ENCODE measurements at regions not wholly inside any gene's neighbourhood (a gene's known extent, or its start where the extent isn't known, plus 50 kb on each side); places are given as distances from the start of the nearest gene placed in this dataset.

DNA sequence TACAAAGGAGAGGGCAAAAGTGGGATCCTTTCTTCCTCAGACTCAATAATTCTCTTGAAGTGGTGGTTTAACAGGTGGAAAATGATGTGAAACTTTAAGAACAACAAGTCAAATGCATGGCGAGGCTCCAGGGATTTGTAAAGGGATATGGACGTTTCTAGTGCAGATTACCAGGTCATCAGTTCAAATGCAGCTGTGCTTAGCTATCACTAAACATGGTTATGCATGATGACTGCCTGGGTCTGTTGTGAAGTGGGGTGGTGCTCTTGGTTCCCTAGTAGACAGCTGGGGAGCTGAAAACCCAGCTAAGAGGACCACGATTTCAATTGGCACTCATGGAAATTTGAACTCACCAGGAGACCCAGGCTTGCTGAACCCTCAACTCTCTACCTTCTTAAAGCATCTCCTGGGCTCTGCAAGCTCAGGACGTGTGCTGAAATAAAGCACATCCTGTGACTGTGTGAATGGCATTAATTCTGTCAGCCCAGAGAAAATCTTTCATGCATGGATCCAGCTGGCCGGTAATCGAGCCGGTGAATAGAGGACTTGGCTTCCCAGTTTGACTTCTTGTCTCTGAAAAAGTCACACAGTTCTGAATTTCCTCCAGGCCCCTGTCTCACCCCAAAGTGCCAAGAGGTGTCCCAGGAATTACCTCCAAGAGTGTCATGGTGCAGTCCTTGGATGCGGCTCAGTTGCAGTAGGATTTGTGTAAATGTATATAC is 146.1 kb downstream of the MTX2 start (continued):
- TF ChIP-seq, protein P1, sequence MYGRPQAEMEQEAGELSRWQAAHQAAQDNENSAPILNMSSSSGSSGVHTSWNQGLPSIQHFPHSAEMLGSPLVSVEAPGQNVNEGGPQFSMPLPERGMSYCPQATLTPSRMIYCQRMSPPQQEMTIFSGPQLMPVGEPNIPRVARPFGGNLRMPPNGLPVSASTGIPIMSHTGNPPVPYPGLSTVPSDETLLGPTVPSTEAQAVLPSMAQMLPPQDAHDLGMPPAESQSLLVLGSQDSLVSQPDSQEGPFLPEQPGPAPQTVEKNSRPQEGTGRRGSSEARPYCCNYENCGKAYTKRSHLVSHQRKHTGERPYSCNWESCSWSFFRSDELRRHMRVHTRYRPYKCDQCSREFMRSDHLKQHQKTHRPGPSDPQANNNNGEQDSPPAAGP (tag by site-specific recombination; IDR thresholded peaks at IDR 0.05): no peak

DNA sequence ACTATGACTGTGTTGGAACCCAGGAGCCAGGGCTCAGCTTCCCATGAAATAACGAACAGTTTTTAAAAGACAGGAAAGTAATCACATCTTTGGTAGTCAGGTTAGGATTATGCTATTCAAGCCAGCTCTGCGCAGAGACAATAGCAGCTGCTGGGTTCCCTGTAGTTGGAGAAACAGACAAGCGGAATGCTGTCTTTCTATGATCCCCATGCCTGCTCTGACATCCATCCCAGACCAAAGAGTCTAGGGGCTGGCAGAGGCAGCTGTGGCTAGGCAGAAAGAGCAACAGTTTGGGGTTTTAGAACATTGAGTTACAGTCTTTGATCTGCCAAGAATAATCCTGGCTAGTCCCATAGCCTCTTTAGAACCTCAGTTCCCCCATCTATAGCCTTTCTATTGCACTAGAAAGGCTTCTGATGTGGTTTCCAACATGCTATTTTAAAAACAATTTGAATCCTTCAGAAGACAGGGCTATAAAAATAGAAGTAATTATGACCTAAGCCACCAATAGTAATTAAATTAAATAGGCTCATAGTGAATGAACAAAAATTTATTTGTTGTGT is 146.8 kb downstream of the MTX2 start:
- POLR2A ChIA-PET: no interaction called here
- TF ChIP-seq ZNF184 (tag by site-specific recombination; IDR thresholded peaks at IDR 0.05): no peak
- TF ChIP-seq ZNF701 (tag by site-specific recombination; IDR thresholded peaks at IDR 0.05): no peak
- no peak for TF ChIP-seq ZNF280D (tag by site-specific recombination; IDR thresholded peaks at IDR 0.05)
- TF ChIP-seq ZNF19 (tag by site-specific recombination; IDR thresholded peaks at IDR 0.05; ENCODE audit: low read depth): no peak
- TF ChIP-seq ZNF501 (tag by site-specific recombination; IDR thresholded peaks at IDR 0.05): no peak
- TF ChIP-seq ZBTB17 (tag by site-specific recombination; IDR thresholded peaks at IDR 0.05): 0 out of 2 replicates have a peak, but pooled peaks have one; percentile 17
- Histone ChIP-seq H3K27ac (ENCODE audit: extremely low read depth, low read depth, low read length) (no peak overlapping the region), H3K36me3 (ENCODE audit: control insufficient read depth in 2 of 2, insufficient read depth in 1 of 2, low read length in 2 of 2) (no peaks in the 10 kb centered on the region), H3K9me3 (ENCODE audit: control insufficient read depth, insufficient read depth, low read depth, low read length) (no peaks in the 10 kb centered on the region), H3K4me1 (ENCODE audit: control insufficient read depth, insufficient read depth, low read length) (no peaks in the 10 kb centered on the region), H3K4me3 (ENCODE audit: low read depth, low read length) (no peak overlapping the region)
- CTCF ChIA-PET: no interaction called here

DNA sequence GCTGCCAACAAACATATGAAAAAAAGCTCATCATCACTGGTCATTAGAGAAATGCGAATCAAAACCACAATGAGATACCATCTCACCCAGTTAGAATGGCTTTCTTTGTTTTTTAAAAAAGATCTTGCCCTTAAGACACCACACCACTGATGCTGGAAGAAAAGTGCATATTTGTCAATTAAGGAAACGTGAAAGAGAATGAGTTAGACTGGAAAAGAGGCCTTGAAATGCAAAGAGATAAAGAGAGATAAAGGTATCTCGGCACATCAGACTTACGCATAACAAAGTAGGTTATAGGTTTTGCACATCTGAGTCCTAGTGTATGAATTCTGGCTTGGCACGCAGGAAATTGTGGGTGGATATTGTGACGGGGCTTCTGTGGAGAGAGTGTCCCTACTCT is 149.5 kb downstream of the MTX2 start:
- no peaks in the 10 kb centered on the region for H3K36me3 ChIP-seq (ENCODE audit: control insufficient read depth in 2 of 2, insufficient read depth in 1 of 2, low read length in 2 of 2)
- ChIA-PET POLR2A (no interaction called here), CTCF (no interaction called here)
- no peak for TF ChIP-seq TRIM28 (IDR thresholded peaks at IDR 0.05; ENCODE audit: borderline replicate concordance, low read length)
- TF ChIP-seq, protein P2, sequence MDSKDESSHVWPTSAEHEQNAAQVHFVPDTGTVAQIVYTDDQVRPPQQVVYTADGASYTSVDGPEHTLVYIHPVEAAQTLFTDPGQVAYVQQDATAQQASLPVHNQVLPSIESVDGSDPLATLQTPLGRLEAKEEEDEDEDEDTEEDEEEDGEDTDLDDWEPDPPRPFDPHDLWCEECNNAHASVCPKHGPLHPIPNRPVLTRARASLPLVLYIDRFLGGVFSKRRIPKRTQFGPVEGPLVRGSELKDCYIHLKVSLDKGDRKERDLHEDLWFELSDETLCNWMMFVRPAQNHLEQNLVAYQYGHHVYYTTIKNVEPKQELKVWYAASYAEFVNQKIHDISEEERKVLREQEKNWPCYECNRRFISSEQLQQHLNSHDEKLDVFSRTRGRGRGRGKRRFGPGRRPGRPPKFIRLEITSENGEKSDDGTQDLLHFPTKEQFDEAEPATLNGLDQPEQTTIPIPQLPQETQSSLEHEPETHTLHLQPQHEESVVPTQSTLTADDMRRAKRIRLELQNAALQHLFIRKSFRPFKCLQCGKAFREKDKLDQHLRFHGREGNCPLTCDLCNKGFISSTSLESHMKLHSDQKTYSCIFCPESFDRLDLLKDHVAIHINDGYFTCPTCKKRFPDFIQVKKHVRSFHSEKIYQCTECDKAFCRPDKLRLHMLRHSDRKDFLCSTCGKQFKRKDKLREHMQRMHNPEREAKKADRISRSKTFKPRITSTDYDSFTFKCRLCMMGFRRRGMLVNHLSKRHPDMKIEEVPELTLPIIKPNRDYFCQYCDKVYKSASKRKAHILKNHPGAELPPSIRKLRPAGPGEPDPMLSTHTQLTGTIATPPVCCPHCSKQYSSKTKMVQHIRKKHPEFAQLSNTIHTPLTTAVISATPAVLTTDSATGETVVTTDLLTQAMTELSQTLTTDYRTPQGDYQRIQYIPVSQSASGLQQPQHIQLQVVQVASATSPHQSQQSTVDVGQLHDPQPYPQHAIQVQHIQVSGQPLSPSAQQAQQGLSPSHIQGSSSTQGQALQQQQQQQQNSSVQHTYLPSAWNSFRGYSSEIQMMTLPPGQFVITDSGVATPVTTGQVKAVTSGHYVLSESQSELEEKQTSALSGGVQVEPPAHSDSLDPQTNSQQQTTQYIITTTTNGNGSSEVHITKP (tag by site-specific recombination; IDR thresholded peaks at IDR 0.05): no peak
- H3K4me1 ChIP-seq (ENCODE audit: control insufficient read depth, insufficient read depth, low read length): no peaks in the 10 kb centered on the region
- H3K27ac ChIP-seq (ENCODE audit: extremely low read depth, low read depth, low read length): no peak overlapping the region
- no peaks in the 10 kb centered on the region for H3K9me3 ChIP-seq (ENCODE audit: control insufficient read depth, insufficient read depth, low read depth, low read length)
- no peak overlapping the region for H3K4me3 ChIP-seq (ENCODE audit: low read depth, low read length)

- ChIA-PET CTCF (no interaction called here), POLR2A (no interaction called here)
- Histone ChIP-seq H3K9me3 (ENCODE audit: control insufficient read depth, insufficient read depth, low read depth, low read length) (no peaks in the 10 kb centered on the region), H3K4me3 (ENCODE audit: low read depth, low read length) (no peak overlapping the region), H3K36me3 (ENCODE audit: control insufficient read depth in 2 of 2, insufficient read depth in 1 of 2, low read length in 2 of 2) (no peaks in the 10 kb centered on the region), H3K4me1 (ENCODE audit: control insufficient read depth, insufficient read depth, low read length) (no peaks in the 10 kb centered on the region), H3K27ac (ENCODE audit: extremely low read depth, low read depth, low read length) (no peak overlapping the region)
- TF ChIP-seq, protein P3, sequence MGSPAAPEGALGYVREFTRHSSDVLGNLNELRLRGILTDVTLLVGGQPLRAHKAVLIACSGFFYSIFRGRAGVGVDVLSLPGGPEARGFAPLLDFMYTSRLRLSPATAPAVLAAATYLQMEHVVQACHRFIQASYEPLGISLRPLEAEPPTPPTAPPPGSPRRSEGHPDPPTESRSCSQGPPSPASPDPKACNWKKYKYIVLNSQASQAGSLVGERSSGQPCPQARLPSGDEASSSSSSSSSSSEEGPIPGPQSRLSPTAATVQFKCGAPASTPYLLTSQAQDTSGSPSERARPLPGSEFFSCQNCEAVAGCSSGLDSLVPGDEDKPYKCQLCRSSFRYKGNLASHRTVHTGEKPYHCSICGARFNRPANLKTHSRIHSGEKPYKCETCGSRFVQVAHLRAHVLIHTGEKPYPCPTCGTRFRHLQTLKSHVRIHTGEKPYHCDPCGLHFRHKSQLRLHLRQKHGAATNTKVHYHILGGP (tag by site-specific recombination; IDR thresholded peaks at IDR 0.05): no peak
- TF ChIP-seq ZNF404 (tag by site-specific recombination; IDR thresholded peaks at IDR 0.05) (no peak), ZNF660 (tag by site-specific recombination; IDR thresholded peaks at IDR 0.05) (no peak), ZNF239 (tag by site-specific recombination; IDR thresholded peaks at IDR 0.05) (no peak), ZFP41 (tag by site-specific recombination; IDR thresholded peaks at IDR 0.05; ENCODE audit: borderline replicate concordance) (no peak), ZNF18 (tag by site-specific recombination; IDR thresholded peaks at IDR 0.05) (no peak), ZNF2 (tag by site-specific recombination; IDR thresholded peaks at IDR 0.05) (no peak), ZNF623 (tag by site-specific recombination; IDR thresholded peaks at IDR 0.05) (no peak)
These were observed 150.4 kb downstream of the MTX2 start for GRCh38 chr2:176419591-176420071.
